KMS-11 (cell line): ENCODE measurements at regions not wholly inside any gene's neighbourhood (a gene's known extent, or its start where the extent isn't known, plus 50 kb on each side); places are given as distances from the start of the nearest gene placed in this dataset.

Source experiments
- H2AFZ ChIP-seq: fragments of 200-600 bp; sonication (generic); 2 replicates; pipeline ENCODE4 v1.6.1; 2016; ENCODE audit warnings: antibody characterized with exemption, mixed run types, low read depth
- H3K27ac ChIP-seq: fragments of 200-600 bp; sonication (generic); 2 replicates; pipeline ENCODE4 v1.6.1; 2016; ENCODE audit warnings: mild to moderate bottlenecking, mixed run types
- H3K27me3 ChIP-seq: fragments of 200-600 bp; sonication (generic); 2 replicates; pipeline ENCODE4 v1.6.1; 2017; ENCODE audit warnings: mild to moderate bottlenecking, low read depth, mixed run types, moderate library complexity; ENCODE audit not compliant: insufficient read depth
- H3K36me3 ChIP-seq: fragments of 200-600 bp; sonication (generic); 2 replicates; pipeline ENCODE4 v1.6.1; 2017; ENCODE audit warnings: mild to moderate bottlenecking, mixed run types; ENCODE audit not compliant: insufficient read depth
- H3K4me1 ChIP-seq: fragments of 200-600 bp; sonication (generic); 2 replicates; pipeline ENCODE4 v1.6.1; 2016; ENCODE audit warnings: mild to moderate bottlenecking, low read depth, mixed run types; ENCODE audit not compliant: poor library complexity, severe bottlenecking
- H3K4me2 ChIP-seq: fragments of 200-600 bp; sonication (generic); 2 replicates; pipeline ENCODE4 v1.7.0; 2016; ENCODE audit warnings: mild to moderate bottlenecking, mixed run types
- H3K4me3 ChIP-seq: fragments of 200-600 bp; sonication (generic); IDR thresholded peaks from 2 replicates; pipeline ENCODE4 v1.6.1; 2017; ENCODE audit warnings: low read depth, low read length, mixed read lengths; ENCODE audit not compliant: insufficient read depth
- H3K79me2 ChIP-seq: fragments of 200-600 bp; sonication (generic); 2 replicates; pipeline ENCODE4 v1.6.1; 2016; ENCODE audit warnings: low read depth, mixed run types; ENCODE audit not compliant: insufficient read depth
- H3K9ac ChIP-seq: fragments of 200-600 bp; sonication (generic); 2 replicates; pipeline ENCODE4 v1.6.1; 2016; ENCODE audit warnings: mild to moderate bottlenecking, mixed run types
- H4K20me1 ChIP-seq: fragments of 200-600 bp; sonication (generic); 2 replicates; pipeline ENCODE4 v1.6.1; 2016; ENCODE audit warnings: mild to moderate bottlenecking, mixed run types; ENCODE audit not compliant: insufficient read depth
- CTCF ChIP-seq: fragments of 200-600 bp; sonication (generic); conservative IDR thresholded peaks from 2 replicates; pipeline ENCODE4 v1.6.1; 2017; ENCODE audit warnings: low read depth, mild to moderate bottlenecking, antibody characterized with exemption, low read length, moderate library complexity, mixed read lengths

DNA sequence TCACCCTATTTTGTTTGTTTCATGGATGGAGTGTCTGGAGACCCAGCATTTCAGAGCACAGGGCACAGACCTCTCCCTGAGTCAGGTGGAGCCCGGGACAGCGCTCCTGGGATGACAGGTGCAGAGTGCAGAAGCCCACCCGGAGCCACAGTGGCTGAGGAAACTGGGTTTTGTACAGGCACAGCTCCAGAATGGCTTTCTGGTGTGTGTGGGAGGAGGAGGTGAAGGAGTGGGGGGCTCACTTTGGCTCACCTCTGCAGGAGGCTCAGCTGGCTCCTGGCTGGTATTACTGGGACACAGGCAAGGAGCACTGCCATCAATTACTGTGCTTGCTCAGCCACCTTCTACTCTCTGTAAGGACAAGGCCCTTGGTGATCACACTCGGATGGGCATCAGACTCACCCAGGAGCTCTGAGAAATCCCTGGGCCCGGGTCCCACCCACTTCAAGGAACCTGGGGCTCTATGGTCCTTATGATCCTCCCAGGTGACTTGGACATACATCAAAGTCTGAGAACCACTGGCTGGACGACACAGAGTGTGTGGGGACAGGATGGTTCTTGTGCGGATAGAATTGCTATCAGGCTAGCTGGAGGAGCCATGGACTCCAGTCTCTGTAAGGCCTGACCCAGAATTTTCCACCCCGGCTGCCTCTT, 221.1 kb upstream of the ZNF32 start:
- Histone ChIP-seq H3K36me3 (no peaks in the 10 kb centered on the region), H3K79me2 (no peaks in the 10 kb centered on the region), H3K9ac (no peak overlapping the region), H3K27me3 (no peaks in the 10 kb centered on the region), H3K4me3 (no peak overlapping the region), H4K20me1 (no peaks in the 10 kb centered on the region), H3K4me2 (no peak overlapping the region), H3K4me1 (no peaks in the 10 kb centered on the region), H3K27ac (no peak overlapping the region), H2AFZ (no peak overlapping the region)
- TF ChIP-seq CTCF: no peak

- no peak overlapping the region for H2AFZ ChIP-seq
- no peak overlapping the region for H3K9ac ChIP-seq
- H3K79me2 ChIP-seq: no peaks in the 10 kb centered on the region
- no peak overlapping the region for H3K4me3 ChIP-seq
- TF ChIP-seq CTCF: no peak
- no peak overlapping the region for H3K4me2 ChIP-seq
- H3K27me3 ChIP-seq: no peaks in the 10 kb centered on the region
- H4K20me1 ChIP-seq: no peaks in the 10 kb centered on the region
- no peaks in the 10 kb centered on the region for H3K36me3 ChIP-seq
- no peaks in the 10 kb centered on the region for H3K4me1 ChIP-seq
- no peak overlapping the region for H3K27ac ChIP-seq
Observed at GRCh38 chr10:43868952-43869351, 220.3 kb upstream of the ZNF32 start.

DNA sequence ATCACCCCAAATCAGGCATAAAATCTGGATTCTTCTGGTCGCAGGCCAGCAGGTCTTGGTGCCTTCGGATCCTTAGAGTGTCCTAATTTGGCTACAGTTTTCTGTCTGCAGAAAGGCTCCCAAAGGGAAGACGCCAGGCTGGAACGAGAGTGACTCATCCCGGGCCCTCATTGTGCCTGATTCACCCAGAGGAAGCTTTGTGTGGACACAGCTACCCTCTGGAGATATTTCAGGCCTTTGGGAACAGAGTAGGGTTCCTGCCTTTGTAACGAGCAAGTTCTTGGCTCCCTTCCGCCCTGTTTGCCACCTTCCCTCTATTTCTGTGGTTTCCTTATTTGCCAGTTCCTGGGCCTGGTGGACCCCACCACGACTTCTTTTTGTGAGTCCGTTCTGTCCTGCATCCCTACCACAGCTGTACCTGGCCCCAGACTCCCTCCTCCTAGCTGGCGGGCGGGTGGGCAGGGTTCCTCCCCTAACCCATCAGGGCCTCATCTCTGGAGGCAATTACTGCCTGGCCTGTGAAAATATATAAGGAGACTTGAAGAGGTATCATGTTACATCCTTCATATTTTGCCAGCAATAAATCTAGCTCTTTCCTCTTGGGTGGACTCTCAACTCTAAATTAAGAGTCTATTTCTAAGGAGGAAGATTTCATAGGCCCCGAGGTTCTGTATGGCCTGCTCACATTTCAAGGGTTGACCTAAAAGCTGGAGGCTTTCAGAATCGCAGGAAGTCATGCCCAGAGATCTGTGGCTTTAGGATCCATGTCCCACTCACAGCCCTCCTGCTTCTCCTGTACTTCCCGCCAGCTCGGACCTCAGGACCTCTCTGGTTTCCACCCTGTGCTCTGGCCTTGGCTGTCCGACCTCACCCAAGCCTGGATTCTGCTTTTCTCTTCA, 219.2 kb upstream of the ZNF32 start:
- H2AFZ ChIP-seq: no peak overlapping the region
- no peaks in the 10 kb centered on the region for H3K36me3 ChIP-seq
- H3K27ac ChIP-seq: no peak overlapping the region
- no peaks in the 10 kb centered on the region for H3K27me3 ChIP-seq
- H4K20me1 ChIP-seq: no peaks in the 10 kb centered on the region
- no peak overlapping the region for H3K4me2 ChIP-seq
- H3K79me2 ChIP-seq: no peaks in the 10 kb centered on the region
- H3K9ac ChIP-seq: no peak overlapping the region
- no peak for TF ChIP-seq CTCF
- no peak overlapping the region for H3K4me3 ChIP-seq
- no peaks in the 10 kb centered on the region for H3K4me1 ChIP-seq

GRCh38 chr10:43867113-43867512, 218.4 kb upstream of the ZNF32 start:
- no peak overlapping the region for H3K4me2 ChIP-seq
- no peak overlapping the region for H3K4me3 ChIP-seq
- H2AFZ ChIP-seq: no peak overlapping the region
- H3K9ac ChIP-seq: no peak overlapping the region
- H3K27ac ChIP-seq: no peak overlapping the region
- H3K36me3 ChIP-seq: no peaks in the 10 kb centered on the region
- no peak for TF ChIP-seq CTCF
- no peaks in the 10 kb centered on the region for H4K20me1 ChIP-seq
- H3K27me3 ChIP-seq: no peaks in the 10 kb centered on the region
- H3K79me2 ChIP-seq: no peaks in the 10 kb centered on the region
- H3K4me1 ChIP-seq: no peaks in the 10 kb centered on the region
